WI38 (cell line): ENCODE measurements at regions not wholly inside any gene's neighbourhood (a gene's known extent, or its start where the extent isn't known, plus 50 kb on each side); places are given as distances from the start of the nearest gene placed in this dataset.
"Not testable (repeated sequence)": the region's sequence is repeated elsewhere in the genome, so short reads cannot be mapped to it uniquely, and the experiment has no call there.

ENCODE experiments used
- H3K4me3 ChIP-seq: 2 replicates; pipeline ENCODE4 v1.5.1; 2011; ENCODE audit warnings: low read depth, mild to moderate bottlenecking, control low read depth, low read length
- CTCF ChIP-seq: IDR thresholded peaks from 2 replicates; pipeline ENCODE4 v1.5.1; 2012; ENCODE audit warnings: low read depth, mild to moderate bottlenecking, control low read depth, low read length

- no peak overlapping the region for H3K4me3 ChIP-seq
- no peak for TF ChIP-seq CTCF
Observed at GRCh38 chr6:4426968-4427367, 291.6 kb upstream of the ECI2 start.

- no peak overlapping the region for H3K4me3 ChIP-seq
- no peak for TF ChIP-seq CTCF
Observed at GRCh38 chr6:4421837-4422236, 286.5 kb upstream of the ECI2 start.

- TF ChIP-seq CTCF, result no peak
- H3K4me3 ChIP-seq, result no peak overlapping the region
Observed at GRCh38 chr6:4420160-4420865, 284.9 kb upstream of the ECI2 start.

- H3K4me3 ChIP-seq, result no peak overlapping the region
- TF ChIP-seq CTCF, result no peak
Observed at GRCh38 chr6:4415549-4415948, 280.2 kb upstream of the ECI2 start.

- H3K4me3 ChIP-seq, result not testable (repeated sequence)
Observed at GRCh38 chr6:4414078-4414477, 278.7 kb upstream of the ECI2 start.

- no peak overlapping the region for H3K4me3 ChIP-seq
- TF ChIP-seq CTCF, result no peak
Observed at GRCh38 chr6:4413073-4413472, 277.7 kb upstream of the ECI2 start.

GRCh38 chr6:4412488-4412887, 277.1 kb upstream of the ECI2 start:
- no peak overlapping the region for H3K4me3 ChIP-seq

More at GRCh38 chr6:4412488-4412887, 277.1 kb upstream of the ECI2 start:
- no peak for TF ChIP-seq CTCF
